Lung (tissue), 11 donors: ENCODE measurements at regions not wholly inside any gene's neighbourhood (a gene's known extent, or its start where the extent isn't known, plus 50 kb on each side); places are given as distances from the start of the nearest gene placed in this dataset.

ENCODE experiments used
- ATAC-seq: fragments of 200-7000 bp; cut with Tn5 transposase; one replicate; pipeline ENCODE4 v1.9.1; 2020; ENCODE audit warnings: moderate number of reproducible peaks; ENCODE audit not compliant: insufficient read depth, low FRiP score
- DNase-seq, 3 donors: peaks; one replicate each; pipeline ENCODE4 v3.0.0-alpha.2; 2013 to 2017
- H3K27ac ChIP-seq, 2 donors: one replicate each; pipeline ENCODE4 v1.5.1; 2013; ENCODE audit warnings: mild to moderate bottlenecking in 2 of 2, moderate library complexity in 2 of 2, control low read depth in 1 of 2, inconsistent platforms in 1 of 2, low read depth in 1 of 2, low read length in 1 of 2
- H3K27me3 ChIP-seq, 3 donors: one replicate each; pipeline ENCODE4 v1.5.1; 2013; ENCODE audit warnings: low read length in 2 of 3; ENCODE audit not compliant: control insufficient read depth in 3 of 3, insufficient read depth in 3 of 3
- H3K36me3 ChIP-seq, 4 donors: one replicate each; pipeline ENCODE4 v1.5.1; 2013; ENCODE audit warnings: low read length in 4 of 4, mild to moderate bottlenecking in 1 of 4, moderate library complexity in 1 of 4; ENCODE audit not compliant: control insufficient read depth in 4 of 4, insufficient read depth in 4 of 4
- H3K4me1 ChIP-seq, 5 donors: one replicate each; pipeline ENCODE4 v1.5.1; 2013; ENCODE audit warnings: low read length in 5 of 5, mild to moderate bottlenecking in 2 of 5, moderate library complexity in 1 of 5; ENCODE audit not compliant: control insufficient read depth in 5 of 5, insufficient read depth in 5 of 5
- H3K4me3 ChIP-seq: one replicate; pipeline ENCODE4 v1.5.1; 2013; ENCODE audit warnings: mild to moderate bottlenecking, control low read depth, moderate library complexity
- H3K9ac ChIP-seq, 2 donors: one replicate each; pipeline ENCODE4 v1.5.1; 2013; ENCODE audit warnings: low read length in 2 of 2, control low read depth in 1 of 2; ENCODE audit not compliant: insufficient read depth in 1 of 2
- H3K9me3 ChIP-seq, 4 donors: one replicate each; pipeline ENCODE4 v1.5.1; 2013; ENCODE audit warnings: low read length in 3 of 4, mild to moderate bottlenecking in 1 of 4, moderate library complexity in 1 of 4; ENCODE audit not compliant: control insufficient read depth in 4 of 4, insufficient read depth in 3 of 4
- WGBS, 2 donors: extraction: QIAGEN DNeasy Blood & Tissue Kit; methylation state at CpG; one replicate each; pipeline ENCODE4 v1.1.7; 2013; 5-methylcytosine and 5-hydroxymethylcytosine counted together
- TF ChIP-seq, protein P1 (sequence below): IDR thresholded peaks from 2 replicates; pipeline ENCODE4 v1.5.1; 2012; ENCODE audit warnings: mild to moderate bottlenecking; ENCODE audit errors: control extremely low read depth, extremely low read depth
- donor health status: control.
- donor health status: control.
- donor health status: Bipolar disorder and iron deficiency.
- donor health status: healthy.
- donor health status: DM: yes; HTN: yes; CAD: no.

DNA sequence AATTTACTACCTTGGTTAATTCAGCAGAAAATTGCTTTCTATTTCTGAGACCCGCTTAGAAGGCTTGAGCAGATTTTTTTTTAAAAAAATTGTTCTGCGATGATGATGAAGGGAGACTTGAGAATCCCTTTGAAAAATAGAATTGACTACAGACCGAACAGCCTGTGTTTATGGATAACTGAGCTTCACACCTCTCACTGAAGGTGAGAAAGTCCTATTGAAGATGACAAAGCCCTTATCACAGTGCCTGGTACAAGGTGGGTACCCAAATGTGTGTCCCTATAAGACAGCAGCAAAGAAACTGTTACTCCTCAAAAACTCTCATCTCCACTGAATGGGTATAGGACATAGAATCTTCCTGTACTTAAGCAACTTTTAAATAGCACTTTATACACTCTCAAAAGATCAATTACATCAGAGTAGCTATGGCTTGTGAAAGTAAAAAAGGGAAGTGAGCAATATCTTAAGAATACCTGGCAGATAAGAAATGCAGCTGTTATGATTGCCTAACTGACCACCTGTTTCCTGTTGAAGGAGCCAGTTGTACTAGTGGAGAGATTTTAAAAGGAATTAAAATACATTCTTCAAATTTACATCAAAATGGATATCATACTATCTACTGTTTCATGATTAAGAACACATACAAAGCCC lies 419.7 kb downstream of the CHSY3 start:
- 69 to 76% methylated on average over 3 of the region's 3 CpGs for WGBS, 2 donors
- H3K4me3 ChIP-seq: no peak overlapping the region
- DNase-seq (peak in 1 of 3 donors; percentile 5), ATAC-seq (peak; percentile 41)
- no peaks in the 10 kb centered on the region for H3K9me3 ChIP-seq
- TF ChIP-seq, protein P1, sequence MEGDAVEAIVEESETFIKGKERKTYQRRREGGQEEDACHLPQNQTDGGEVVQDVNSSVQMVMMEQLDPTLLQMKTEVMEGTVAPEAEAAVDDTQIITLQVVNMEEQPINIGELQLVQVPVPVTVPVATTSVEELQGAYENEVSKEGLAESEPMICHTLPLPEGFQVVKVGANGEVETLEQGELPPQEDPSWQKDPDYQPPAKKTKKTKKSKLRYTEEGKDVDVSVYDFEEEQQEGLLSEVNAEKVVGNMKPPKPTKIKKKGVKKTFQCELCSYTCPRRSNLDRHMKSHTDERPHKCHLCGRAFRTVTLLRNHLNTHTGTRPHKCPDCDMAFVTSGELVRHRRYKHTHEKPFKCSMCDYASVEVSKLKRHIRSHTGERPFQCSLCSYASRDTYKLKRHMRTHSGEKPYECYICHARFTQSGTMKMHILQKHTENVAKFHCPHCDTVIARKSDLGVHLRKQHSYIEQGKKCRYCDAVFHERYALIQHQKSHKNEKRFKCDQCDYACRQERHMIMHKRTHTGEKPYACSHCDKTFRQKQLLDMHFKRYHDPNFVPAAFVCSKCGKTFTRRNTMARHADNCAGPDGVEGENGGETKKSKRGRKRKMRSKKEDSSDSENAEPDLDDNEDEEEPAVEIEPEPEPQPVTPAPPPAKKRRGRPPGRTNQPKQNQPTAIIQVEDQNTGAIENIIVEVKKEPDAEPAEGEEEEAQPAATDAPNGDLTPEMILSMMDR: no peak
- H3K4me1 ChIP-seq: no peaks in the 10 kb centered on the region
- H3K27me3 ChIP-seq: no peaks in the 10 kb centered on the region
- no peaks in the 10 kb centered on the region for H3K36me3 ChIP-seq
- no peak overlapping the region for H3K27ac ChIP-seq
- no peak overlapping the region for H3K9ac ChIP-seq

- TF ChIP-seq, protein P1: no peak
- H3K4me3 ChIP-seq: no peak overlapping the region
- H3K27ac ChIP-seq: no peak overlapping the region
- H3K9me3 ChIP-seq: no peaks in the 10 kb centered on the region
- DNase-seq (no peak), ATAC-seq (no peak)
- no peak overlapping the region for H3K9ac ChIP-seq
- H3K4me1 ChIP-seq: no peaks in the 10 kb centered on the region
- H3K36me3 ChIP-seq: no peaks in the 10 kb centered on the region
- no peaks in the 10 kb centered on the region for H3K27me3 ChIP-seq
Measured at GRCh38 chr5:130321931-130322330, 417.7 kb downstream of the CHSY3 start.

DNA sequence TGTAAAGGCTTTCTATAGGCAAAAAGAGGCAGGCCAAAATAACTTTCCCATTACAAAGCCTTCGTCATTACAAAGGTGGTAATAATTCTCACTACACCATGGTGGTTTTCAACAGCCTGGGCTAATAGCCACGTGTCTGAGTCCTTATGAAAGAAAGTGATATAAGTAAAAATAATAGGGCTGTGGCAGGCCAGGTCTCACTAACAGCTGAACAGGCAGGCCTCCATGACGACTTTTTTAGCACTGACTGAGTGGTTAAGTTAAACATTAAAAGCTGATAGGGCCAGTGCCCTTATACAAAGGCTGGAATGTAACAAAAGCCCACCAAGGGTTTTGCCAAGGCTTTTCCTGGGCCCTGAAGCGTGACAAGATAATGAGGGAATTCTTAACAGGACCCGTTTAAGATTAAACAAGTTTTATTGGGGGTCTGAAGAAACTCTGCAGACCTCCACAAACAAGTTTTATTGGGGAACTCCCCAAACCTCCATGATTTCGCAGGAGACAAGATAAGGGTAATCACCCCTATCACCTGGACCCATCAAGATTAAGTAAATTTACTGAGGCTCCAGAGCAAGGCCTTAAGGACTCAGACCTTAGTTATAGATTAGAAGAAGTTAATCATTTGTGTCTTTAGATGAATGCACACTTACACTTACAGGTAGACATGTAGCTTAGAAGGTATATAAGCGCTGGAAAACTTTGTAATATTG lies 412.9 kb downstream of the CHSY3 start:
- TF ChIP-seq, protein P1: no peak
- H3K27me3 ChIP-seq: no peaks in the 10 kb centered on the region
- H3K4me3 ChIP-seq: no peak overlapping the region
- WGBS, 2 donors: 75 to 84% methylated on average over 7 of the region's 7 CpGs
- peak; percentile 20 to 55 (median 23) for DNase-seq
- peaks cover 0 to 5% (median under 1%) of the 10 kb centered on the region in 4 donors for H3K9me3 ChIP-seq
- no peak overlapping the region for H3K9ac ChIP-seq
- no peaks in the 10 kb centered on the region for H3K36me3 ChIP-seq
- H3K27ac ChIP-seq: no peak overlapping the region
- no peak for ATAC-seq
- no peaks in the 10 kb centered on the region for H3K4me1 ChIP-seq
